ENCODE measurements at regions not wholly inside any gene's neighbourhood (a gene's known extent, or its start where the extent isn't known, plus 50 kb on each side); places are given as distances from the start of the nearest gene placed in this dataset.

GRCh38 chr18:7516266-7517117, 50.6 kb upstream of the PTPRM start:
- TF ChIP-seq CTCF (IDR thresholded peaks at IDR 0.05): no peak
- ATAC-seq (no peak), DNase-seq (no peak)
- H3K36me3 Mint-ChIP-seq: no peaks in the 10 kb centered on the region
- H3K4me3 Mint-ChIP-seq: no peak overlapping the region
- Histone ChIP-seq H3K4me1 (ENCODE audit: control insufficient read depth, insufficient read depth, low read length) (no peaks in the 10 kb centered on the region), H3K4me3 (ENCODE audit: low read length) (no peak overlapping the region), H3K36me3 (ENCODE audit: control insufficient read depth, insufficient read depth, low read length) (no peaks in the 10 kb centered on the region), H3K27ac (ENCODE audit: low read length) (no peak overlapping the region), H3K9me3 (ENCODE audit: control insufficient read depth, insufficient read depth, low read length) (no peaks in the 10 kb centered on the region), H3K27me3 (ENCODE audit: control insufficient read depth, insufficient read depth, low read length) (no peaks in the 10 kb centered on the region)
- 51% methylated on average over 9 of the region's 9 CpGs for WGBS (ENCODE audit: insufficient coverage)
- H3K9me3 Mint-ChIP-seq: peaks cover 0 to 2% of the 10 kb centered on the region in 2 donors
- H3K27me3 Mint-ChIP-seq (ENCODE audit: low read depth in 2 of 2): no peaks in the 10 kb centered on the region
- no peak overlapping the region for H3K27ac Mint-ChIP-seq
- H3K4me1 Mint-ChIP-seq: no peaks in the 10 kb centered on the region
- intact Hi-C loops (cut with micrococcal nuclease): no loop called here
